ENCODE measurements at regions not wholly inside any gene's neighbourhood (a gene's known extent, or its start where the extent isn't known, plus 50 kb on each side); places are given as distances from the start of the nearest gene placed in this dataset.

GRCh38 chr7:65247491-65247890, 126.2 kb upstream of the ZNF92 start:
- no peak overlapping the region for H3K27ac ChIP-seq

DNA sequence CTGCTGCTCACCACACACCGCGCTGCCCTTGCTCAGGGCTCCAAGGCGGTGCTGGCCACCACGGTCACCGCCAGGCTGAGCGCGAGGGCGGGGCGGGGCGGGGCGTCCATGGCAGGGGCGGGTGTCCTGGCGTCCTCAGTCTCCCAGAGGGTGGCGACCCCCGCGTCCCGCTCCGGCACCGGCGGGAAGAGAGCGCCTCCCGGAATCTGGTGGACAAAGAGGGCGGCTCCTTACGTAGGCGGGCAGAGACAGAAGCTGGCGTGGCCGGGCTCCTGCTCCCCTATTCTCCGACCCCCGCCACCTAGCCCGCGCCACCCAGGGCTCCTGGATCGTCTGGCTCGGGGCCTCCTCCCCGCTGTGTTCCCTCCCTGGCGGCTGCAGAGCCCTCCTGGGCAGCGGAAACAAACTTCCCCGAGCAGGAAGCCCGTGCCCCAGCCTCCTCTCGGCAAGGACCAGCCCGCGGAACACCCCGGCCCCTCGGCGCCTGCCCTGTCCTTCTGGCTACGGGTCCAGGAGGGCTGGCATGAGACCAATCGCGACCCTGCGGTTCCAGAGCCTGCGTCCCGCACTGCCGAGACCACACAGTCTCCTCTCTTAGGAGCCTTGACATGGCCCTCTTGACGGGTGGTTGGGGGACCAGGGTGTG, 133.8 kb upstream of the ZNF92 start:
- intact Hi-C loops (cut with DNase I; ENCODE audit: low total_unique reads) (no loop called here), in situ Hi-C loops (cut with MboI; ENCODE audit: low sequenced_read_pairs in 4 of 4) (no loop called here)
- Histone ChIP-seq H3K4me3 (peak overlapping the region; percentile 43 to 61 (median 52)), H3K27me3 (peaks cover 7 to 32% (median 14%) of the 10 kb centered on the region in 3 donors), H3K36me3 (no peaks in the 10 kb centered on the region), H3K4me1 (no peaks in the 10 kb centered on the region), H3K9me3 (no peaks in the 10 kb centered on the region), H3K27ac (peak overlapping the region in 1 of 4 donors; percentile 17)
- DNase-seq (no peak), ATAC-seq (no peak)
- TF ChIP-seq, protein P1, sequence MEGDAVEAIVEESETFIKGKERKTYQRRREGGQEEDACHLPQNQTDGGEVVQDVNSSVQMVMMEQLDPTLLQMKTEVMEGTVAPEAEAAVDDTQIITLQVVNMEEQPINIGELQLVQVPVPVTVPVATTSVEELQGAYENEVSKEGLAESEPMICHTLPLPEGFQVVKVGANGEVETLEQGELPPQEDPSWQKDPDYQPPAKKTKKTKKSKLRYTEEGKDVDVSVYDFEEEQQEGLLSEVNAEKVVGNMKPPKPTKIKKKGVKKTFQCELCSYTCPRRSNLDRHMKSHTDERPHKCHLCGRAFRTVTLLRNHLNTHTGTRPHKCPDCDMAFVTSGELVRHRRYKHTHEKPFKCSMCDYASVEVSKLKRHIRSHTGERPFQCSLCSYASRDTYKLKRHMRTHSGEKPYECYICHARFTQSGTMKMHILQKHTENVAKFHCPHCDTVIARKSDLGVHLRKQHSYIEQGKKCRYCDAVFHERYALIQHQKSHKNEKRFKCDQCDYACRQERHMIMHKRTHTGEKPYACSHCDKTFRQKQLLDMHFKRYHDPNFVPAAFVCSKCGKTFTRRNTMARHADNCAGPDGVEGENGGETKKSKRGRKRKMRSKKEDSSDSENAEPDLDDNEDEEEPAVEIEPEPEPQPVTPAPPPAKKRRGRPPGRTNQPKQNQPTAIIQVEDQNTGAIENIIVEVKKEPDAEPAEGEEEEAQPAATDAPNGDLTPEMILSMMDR (IDR thresholded peaks at IDR 0.05 in 4 of 5, conservative IDR thresholded peaks at IDR 0.05 in 1 of 5): no peak
- TF ChIP-seq POLR2A (IDR thresholded peaks at IDR 0.05): no peak

More at GRCh38 chr7:65247491-65247890, 126.2 kb upstream of the ZNF92 start:
- intact Hi-C loops (cut with DNase I; ENCODE audit: low total_unique reads) (no loop called here), in situ Hi-C loops (cut with MboI; ENCODE audit: low sequenced_read_pairs in 4 of 4) (no loop called here)
- H3K27me3 ChIP-seq: peaks cover 0 to 12% (median 3%) of the 10 kb centered on the region in 3 donors
- ATAC-seq: no peak
- TF ChIP-seq, protein P1 (IDR thresholded peaks at IDR 0.05 in 4 of 5, conservative IDR thresholded peaks at IDR 0.05 in 1 of 5): no peak
- TF ChIP-seq POLR2A (IDR thresholded peaks at IDR 0.05): no peak
- DNase-seq: no peak
- no peaks in the 10 kb centered on the region for H3K9me3 ChIP-seq
- no peak overlapping the region for H3K4me3 ChIP-seq
- H3K36me3 ChIP-seq: no peaks in the 10 kb centered on the region
- H3K4me1 ChIP-seq: no peaks in the 10 kb centered on the region

DNA sequence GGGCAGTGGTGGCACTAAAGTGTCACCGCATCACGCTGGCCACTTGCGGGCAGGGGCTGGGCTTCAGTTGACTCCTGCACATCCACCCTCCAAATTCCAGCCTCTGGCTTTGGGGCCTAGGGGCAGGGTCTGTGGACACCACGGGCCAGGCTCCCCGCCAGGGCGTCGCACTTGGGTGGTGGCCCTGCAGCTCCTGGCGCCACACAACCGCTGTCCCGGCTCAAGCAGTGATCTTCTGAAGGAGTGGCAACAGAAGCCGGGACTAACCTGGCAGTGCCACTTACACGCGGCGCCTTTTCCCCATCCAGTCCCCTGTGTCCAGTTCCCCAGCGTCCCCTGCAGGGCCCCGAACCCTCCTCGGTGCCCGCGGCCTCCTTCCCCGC, 134.3 kb upstream of the ZNF92 start:
- H3K27ac ChIP-seq: no peak overlapping the region
- TF ChIP-seq POLR2A (IDR thresholded peaks at IDR 0.05): no peak
- TF ChIP-seq, protein P1 (IDR thresholded peaks at IDR 0.05 in 4 of 5, conservative IDR thresholded peaks at IDR 0.05 in 1 of 5): no peak
- H3K4me3 ChIP-seq: peak overlapping the region; percentile 43 to 61 (median 52)
- in situ Hi-C loops (cut with MboI; ENCODE audit: low sequenced_read_pairs in 4 of 4) (no loop called here), intact Hi-C loops (cut with DNase I; ENCODE audit: low total_unique reads) (no loop called here)
- no peaks in the 10 kb centered on the region for H3K4me1 ChIP-seq
- H3K27me3 ChIP-seq: peaks cover 7 to 32% (median 11%) of the 10 kb centered on the region in 3 donors
- no peaks in the 10 kb centered on the region for H3K36me3 ChIP-seq
- no peaks in the 10 kb centered on the region for H3K9me3 ChIP-seq
- DNase-seq (no peak), ATAC-seq (no peak)

GRCh38 chr7:65238785-65239184, 134.9 kb upstream of the ZNF92 start:
- Histone ChIP-seq H3K4me3 (no peak overlapping the region), H3K4me1 (no peaks in the 10 kb centered on the region), H3K27ac (no peak overlapping the region), H3K27me3 (peaks cover 7 to 32% (median 11%) of the 10 kb centered on the region in 3 donors), H3K9me3 (no peaks in the 10 kb centered on the region), H3K36me3 (no peaks in the 10 kb centered on the region)
- intact Hi-C loops (cut with DNase I; ENCODE audit: low total_unique reads) (no loop called here), in situ Hi-C loops (cut with MboI; ENCODE audit: low sequenced_read_pairs in 4 of 4) (no loop called here)
- ATAC-seq (no peak), DNase-seq (no peak)
- no peak for TF ChIP-seq POLR2A (IDR thresholded peaks at IDR 0.05)
- TF ChIP-seq, protein P1 (IDR thresholded peaks at IDR 0.05 in 4 of 5, conservative IDR thresholded peaks at IDR 0.05 in 1 of 5): no peak

DNA sequence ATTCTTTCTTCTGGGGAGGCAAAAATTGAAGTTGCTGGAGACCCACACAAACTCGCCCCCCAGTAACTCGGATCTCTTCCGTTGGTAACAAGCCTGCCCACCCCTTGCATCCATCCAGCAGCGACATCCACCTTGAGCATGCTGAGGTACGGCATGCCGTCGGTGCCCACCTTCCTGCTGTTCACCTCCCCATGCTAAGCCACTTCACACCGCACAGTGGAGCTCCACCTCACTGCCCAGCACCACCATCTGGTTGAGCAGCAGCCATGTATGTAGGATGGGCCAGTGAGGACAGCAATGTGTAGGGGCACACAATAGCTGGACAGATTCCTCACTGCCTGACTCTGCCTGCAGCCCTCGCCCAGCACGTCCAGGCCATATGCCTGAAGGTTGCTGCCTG, 138.1 kb upstream of the ZNF92 start:
- intact Hi-C loops (cut with DNase I; ENCODE audit: low total_unique reads) (no loop called here), in situ Hi-C loops (cut with MboI; ENCODE audit: low sequenced_read_pairs in 4 of 4) (no loop called here)
- H3K36me3 ChIP-seq: no peaks in the 10 kb centered on the region
- H3K4me3 ChIP-seq: no peak overlapping the region
- no peak for ATAC-seq
- H3K4me1 ChIP-seq: no peaks in the 10 kb centered on the region
- H3K9me3 ChIP-seq: no peaks in the 10 kb centered on the region
- DNase-seq: no peak
- TF ChIP-seq, protein P1 (IDR thresholded peaks at IDR 0.05 in 4 of 5, conservative IDR thresholded peaks at IDR 0.05 in 1 of 5): no peak
- no peak for TF ChIP-seq POLR2A (IDR thresholded peaks at IDR 0.05)
- H3K27me3 ChIP-seq: peaks cover 7 to 25% (median 11%) of the 10 kb centered on the region in 3 donors
- no peak overlapping the region for H3K27ac ChIP-seq

Data from gastrocnemius medialis (tissue), 4 donors.